SK-N-SH (cell line): ENCODE measurements at regions not wholly inside any gene's neighbourhood (a gene's known extent, or its start where the extent isn't known, plus 50 kb on each side); places are given as distances from the start of the nearest gene placed in this dataset.

Experiments
- CTCF ChIA-PET: fragments of 300-600, 350-600 bp; formaldehyde crosslinking; extraction: SDS; loops from one replicate; lab custom pipeline; 2021; lab: Yijun Ruan, JAX
- POLR2A ChIA-PET: fragments of 350-600 bp; sonication (Branson Sonifier 250); formaldehyde crosslinking; extraction: SDS; loops from one replicate; lab custom pipeline; 2020; ENCODE audit warnings: antibody characterized with exemption, inconsistent platforms; lab: Yijun Ruan, JAX
- DNase-seq: peaks from one replicate; pipeline ENCODE4 v3.0.0; 2012
- H2AFZ ChIP-seq: fragments of 200-600 bp; sonication (generic); 2 replicates; pipeline ENCODE4 v1.8.1; 2016; ENCODE audit warnings: antibody characterized with exemption, mild to moderate bottlenecking, low read depth
- H3F3A ChIP-seq: fragments of 200-600 bp; sonication (generic); replicated peaks from 2 replicates; pipeline ENCODE3; 2016; ENCODE audit warnings: antibody characterized with exemption, mild to moderate bottlenecking; ENCODE audit not compliant: insufficient read depth
- H3K27ac ChIP-seq, 2 experiments: fragments of 200-500 bp in 1 of 2; fragments of 200-600 bp in 1 of 2; sonication (Bioruptor generic) in 1 of 2; sonication (generic), shearing (Covaris generic) in 1 of 2; 2 replicates each; pipeline versions ENCODE4 v1.5.1 to v1.6.1; 2014 to 2016; ENCODE audit warnings: low read depth in 2 of 2, inconsistent platforms in 1 of 2, low read length in 1 of 2, mild to moderate bottlenecking in 1 of 2, mixed read lengths in 1 of 2
- H3K27me3 ChIP-seq: fragments of 200-600 bp; sonication (generic), shearing (Covaris generic); 2 replicates; pipeline ENCODE4 v1.6.1; 2016; ENCODE audit warnings: mixed run types; ENCODE audit not compliant: insufficient read depth
- H3K36me3 ChIP-seq, 2 experiments: fragments of 200-500 bp in 1 of 2; fragments of 200-600 bp in 1 of 2; sonication (Bioruptor generic) in 1 of 2; sonication (generic) in 1 of 2; replicated peaks in 1 of 2; 2 replicates each; pipeline versions ENCODE3 to v1.5.1; 2014 to 2016; ENCODE audit warnings: low read length in 1 of 2, mild to moderate bottlenecking in 1 of 2; ENCODE audit not compliant: insufficient read depth in 2 of 2, control insufficient read depth in 1 of 2
- H3K4me1 ChIP-seq, 2 experiments: fragments of 200-500 bp in 1 of 2; fragments of 200-600 bp in 1 of 2; sonication (Bioruptor generic) in 1 of 2; sonication (generic), shearing (Covaris generic) in 1 of 2; 2 replicates each; pipeline versions ENCODE4 v1.5.1 to v1.6.1; 2014 to 2016; ENCODE audit warnings: low read depth in 1 of 2, low read length in 1 of 2, mixed run types in 1 of 2; ENCODE audit not compliant: insufficient read depth in 2 of 2, control insufficient read depth in 1 of 2
- H3K4me2 ChIP-seq: fragments of 200-600 bp; sonication (generic), shearing (Covaris generic); 2 replicates; pipeline ENCODE4 v1.6.1; 2017; ENCODE audit warnings: mixed run types
- H3K4me3 ChIP-seq, 2 experiments: fragments of 200-500 bp in 1 of 2; fragments of 200-600 bp in 1 of 2; sonication (Bioruptor generic) in 1 of 2; sonication (generic), shearing (Covaris generic) in 1 of 2; 2 replicates each; pipeline versions ENCODE4 v1.5.1 to v1.8.1; 2014 to 2016; ENCODE audit warnings: low read depth in 2 of 2, inconsistent platforms in 1 of 2, low read length in 1 of 2, mild to moderate bottlenecking in 1 of 2, mixed read lengths in 1 of 2, moderate library complexity in 1 of 2
- H3K79me2 ChIP-seq: fragments of 200-600 bp; sonication (generic); 2 replicates; pipeline ENCODE4 v1.8.1; 2017; ENCODE audit warnings: mild to moderate bottlenecking; ENCODE audit not compliant: insufficient read depth
- H3K9ac ChIP-seq: fragments of 200-600 bp; sonication (generic); 2 replicates; pipeline ENCODE4 v1.6.1; 2017; ENCODE audit warnings: mixed run types
- H3K9me2 ChIP-seq: fragments of 200-600 bp; sonication (generic); 2 replicates; pipeline ENCODE4 v1.6.1; 2017; ENCODE audit warnings: mixed run types
- H3K9me3 ChIP-seq: fragments of 200-600 bp; sonication (generic); 2 replicates; pipeline ENCODE4 v1.6.1; 2017; ENCODE audit warnings: mixed run types, mild to moderate bottlenecking, moderate library complexity
- H4K20me1 ChIP-seq: fragments of 200-600 bp; sonication (generic); 2 replicates; pipeline ENCODE4 v1.6.1; 2017; ENCODE audit warnings: mild to moderate bottlenecking, mixed run types; ENCODE audit not compliant: insufficient read depth
- FOXM1 ChIP-seq: IDR thresholded peaks from 2 replicates; pipeline ENCODE4 v1.4.0; 2012; ENCODE audit warnings: low read depth, mild to moderate bottlenecking
- MEF2A ChIP-seq: IDR thresholded peaks from 2 replicates; pipeline ENCODE4 v1.4.0; 2012; ENCODE audit warnings: low read depth, borderline replicate concordance
- NFIC ChIP-seq: IDR thresholded peaks from 2 replicates; pipeline ENCODE4 v1.4.0; 2012; ENCODE audit warnings: borderline replicate concordance
- RCOR1 ChIP-seq: fragments of 150-350 bp; IDR thresholded peaks from 2 replicates; pipeline ENCODE4 v1.6.1; 2017; ENCODE audit warnings: antibody characterized with exemption, low read length
- RFX5 ChIP-seq: IDR thresholded peaks from 2 replicates; pipeline ENCODE4 v1.6.1; 2012; ENCODE audit warnings: mild to moderate bottlenecking, improper control_type of control experiment, low read length
- RXRA ChIP-seq: IDR thresholded peaks from 2 replicates; pipeline ENCODE4 v1.4.0; 2012; ENCODE audit warnings: low read depth, mild to moderate bottlenecking, borderline replicate concordance
- SIN3A ChIP-seq: IDR thresholded peaks from 2 replicates; pipeline ENCODE4 v1.6.1; 2012; ENCODE audit warnings: low read depth, mild to moderate bottlenecking, low read length, moderate library complexity, borderline replicate concordance
- TCF12 ChIP-seq: IDR thresholded peaks from 2 replicates; pipeline ENCODE4 v1.4.0; 2012
- YY1 ChIP-seq: IDR thresholded peaks from 2 replicates; pipeline ENCODE4 v1.4.0; 2012; ENCODE audit warnings: low read depth, mild to moderate bottlenecking
- ZBTB33 ChIP-seq: IDR thresholded peaks from 2 replicates; pipeline ENCODE4 v1.4.0; 2012; ENCODE audit warnings: low read depth, borderline replicate concordance
- WGBS: methylation state at CpG from one replicate; pipeline ENCODE4 v1.1.6; 2017; ENCODE audit warnings: low lambda C conversion rate; 5-methylcytosine and 5-hydroxymethylcytosine counted together
- TF ChIP-seq, protein P1 (sequence below): fragments of 150-350 bp; IDR thresholded peaks from 2 replicates; pipeline ENCODE4 v1.6.1; 2016; ENCODE audit warnings: mild to moderate bottlenecking, low read depth, low read length

GRCh38 chr6:27786048-27786447 is 126.1 kb downstream of the OR2B2 start:
- POLR2A ChIA-PET: no interaction called here
- H3K4me1 ChIP-seq: no peaks in the 10 kb centered on the region
- no peaks in the 10 kb centered on the region for H3K79me2 ChIP-seq
- no peak overlapping the region for H2AFZ ChIP-seq
- 0% methylated on average over 1 of the region's 1 CpG for WGBS
- H3K9ac ChIP-seq: no peak overlapping the region
- H3K4me3 ChIP-seq: no peak overlapping the region
- DNase-seq: no peak
- H3K9me3 ChIP-seq: no peaks in the 10 kb centered on the region
- no peaks in the 10 kb centered on the region for H3K36me3 ChIP-seq
- no peaks in the 10 kb centered on the region for H4K20me1 ChIP-seq
- H3K27me3 ChIP-seq: no peaks in the 10 kb centered on the region; the same call in 1 of the 2 replicates
- TF ChIP-seq RFX5 (no peak), SIN3A (no peak), MEF2A (no peak), RXRA (no peak), RCOR1 (no peak), TCF12 (no peak), YY1 (no peak), FOXM1 (no peak), NFIC (no peak)
- TF ChIP-seq, protein P1, sequence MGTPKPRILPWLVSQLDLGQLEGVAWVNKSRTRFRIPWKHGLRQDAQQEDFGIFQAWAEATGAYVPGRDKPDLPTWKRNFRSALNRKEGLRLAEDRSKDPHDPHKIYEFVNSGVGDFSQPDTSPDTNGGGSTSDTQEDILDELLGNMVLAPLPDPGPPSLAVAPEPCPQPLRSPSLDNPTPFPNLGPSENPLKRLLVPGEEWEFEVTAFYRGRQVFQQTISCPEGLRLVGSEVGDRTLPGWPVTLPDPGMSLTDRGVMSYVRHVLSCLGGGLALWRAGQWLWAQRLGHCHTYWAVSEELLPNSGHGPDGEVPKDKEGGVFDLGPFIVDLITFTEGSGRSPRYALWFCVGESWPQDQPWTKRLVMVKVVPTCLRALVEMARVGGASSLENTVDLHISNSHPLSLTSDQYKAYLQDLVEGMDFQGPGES: no peak
- CTCF ChIA-PET: interaction anchor here (3.3 to 7.0 kb wide), 2 partner anchors 10 to 14 kb away, joined by 12 to 65 read pairs; no protein-coding TSS in a partner anchor
- no peaks in the 10 kb centered on the region for H3F3A ChIP-seq
- no peak overlapping the region for H3K27ac ChIP-seq
- H3K4me2 ChIP-seq: no peak overlapping the region
- no peaks in the 10 kb centered on the region; the same call in 1 of the 2 replicates for H3K9me2 ChIP-seq

DNA sequence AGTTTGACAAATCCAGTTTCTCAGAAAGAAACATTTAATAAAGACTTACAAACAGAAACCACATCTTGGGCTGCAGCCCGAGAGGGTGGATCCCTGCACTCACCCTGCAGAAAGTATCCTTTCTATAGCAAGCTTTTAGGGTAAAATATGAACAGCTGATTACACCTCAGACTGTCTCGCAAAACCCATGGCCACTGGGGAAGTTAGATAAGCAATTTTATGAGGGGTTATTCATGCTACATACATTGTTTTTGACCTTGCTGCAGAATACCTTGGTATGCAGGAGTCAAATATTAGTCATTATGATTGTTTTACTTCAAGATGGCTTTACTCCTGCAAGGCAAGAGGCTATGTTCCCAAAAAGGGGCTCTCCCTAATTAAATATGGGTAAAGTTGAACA is 126.9 kb downstream of the OR2B2 start:
- CTCF ChIA-PET: interaction anchor here (0.7 to 7.0 kb wide), 3 partner anchors 11 to 31 kb away, joined by 3 to 65 read pairs (median 12); no protein-coding TSS in a partner anchor
- no peak overlapping the region for H3K4me2 ChIP-seq
- DNase-seq: no peak
- POLR2A ChIA-PET: no interaction called here
- H3K4me3 ChIP-seq: no peak overlapping the region
- no peaks in the 10 kb centered on the region for H3K4me1 ChIP-seq
- H3K9ac ChIP-seq: no peak overlapping the region
- no peaks in the 10 kb centered on the region for H3K79me2 ChIP-seq
- no peaks in the 10 kb centered on the region for H4K20me1 ChIP-seq
- H3K9me2 ChIP-seq: no peaks in the 10 kb centered on the region
- H3K27me3 ChIP-seq: no peaks in the 10 kb centered on the region; the same call in 1 of the 2 replicates
- no peak overlapping the region for H3K27ac ChIP-seq
- WGBS: 33% methylated on average over 2 of the region's 2 CpGs
- H2AFZ ChIP-seq: no peak overlapping the region
- no peaks in the 10 kb centered on the region for H3F3A ChIP-seq
- no peaks in the 10 kb centered on the region for H3K36me3 ChIP-seq
- no peak for TF ChIP-seq YY1
- no peak for TF ChIP-seq ZBTB33
- TF ChIP-seq TCF12: no peak
- H3K9me3 ChIP-seq: no peaks in the 10 kb centered on the region
